WTC11 (cell line): ENCODE measurements at regions not wholly inside any gene's neighbourhood (a gene's known extent, or its start where the extent isn't known, plus 50 kb on each side); places are given as distances from the start of the nearest gene placed in this dataset.

ENCODE experiments used
- ATAC-seq: fragments of 200-7000 bp; cut with Tn5 transposase; 2 replicates; pipeline ENCODE4 v1.10.0; 2021; ENCODE audit warnings: mild to moderate bottlenecking, moderate library complexity
- CTCF ChIA-PET: fragments of 300-600 bp; sonication (Branson Sonifier 250); formaldehyde crosslinking; loops from one replicate; lab custom pipeline; 2021; ENCODE audit warnings: antibody characterized with exemption; lab: Charles Lee
- POLR2A ChIA-PET: fragments of 350-600 bp; sonication (Branson Sonifier 250); formaldehyde crosslinking; loops from one replicate; lab custom pipeline; 2021; ENCODE audit warnings: antibody characterized with exemption; lab: Charles Lee
- DNase-seq: peaks from one replicate; pipeline ENCODE4 v3.0.0; 2021; ENCODE audit warnings: low spot score
- H3K27ac Mint-ChIP-seq: 2 replicates; pipeline ENCODE4 v1.8.0; 2021; ENCODE audit warnings: mixed read lengths
- H3K27me3 Mint-ChIP-seq: 2 replicates; pipeline ENCODE4 v1.8.0; 2021; ENCODE audit warnings: low read depth, mild to moderate bottlenecking, moderate library complexity, mixed read lengths
- H3K36me3 Mint-ChIP-seq: 2 replicates; pipeline ENCODE4 v1.8.0; 2021; ENCODE audit warnings: mixed read lengths
- H3K4me1 Mint-ChIP-seq: 2 replicates; pipeline ENCODE4 v1.8.0; 2022; ENCODE audit warnings: mixed read lengths
- H3K4me3 Mint-ChIP-seq: 2 replicates; pipeline ENCODE4 v1.8.0; 2021; ENCODE audit warnings: mild to moderate bottlenecking, moderate library complexity, mixed read lengths
- H3K9me3 Mint-ChIP-seq: 2 replicates; pipeline ENCODE4 v1.8.0; 2021; ENCODE audit warnings: mixed read lengths
- ETV6 ChIP-seq: sonication (generic); formaldehyde crosslinking; IDR thresholded peaks from 2 replicates; pipeline ENCODE4 v1.8.1; 2022; ENCODE audit warnings: mild to moderate bottlenecking, missing genetic modification reagents
- GABPB1 ChIP-seq: sonication (generic); formaldehyde crosslinking; IDR thresholded peaks from 2 replicates; pipeline ENCODE4 v1.8.1; 2023; ENCODE audit warnings: mild to moderate bottlenecking, missing genetic modification reagents
- GRHL2 ChIP-seq: fragments of 250-450 bp; sonication (Bioruptor Pico); IDR thresholded peaks from 2 replicates; pipeline ENCODE4 v1.8.0; 2022; ENCODE audit warnings: mild to moderate bottlenecking, moderate library complexity; ENCODE audit not compliant: insufficient replicate concordance, severe bottlenecking
- JAZF1 ChIP-seq: fragments of 250-450 bp; sonication (Bioruptor Pico); IDR thresholded peaks from 2 replicates; pipeline ENCODE4 v1.9.0; 2021; ENCODE audit warnings: moderate library complexity, mild to moderate bottlenecking, inconsistent platforms
- MXD4 ChIP-seq: fragments of 250-450 bp; sonication (Bioruptor Pico); IDR thresholded peaks from 2 replicates; pipeline ENCODE4 v1.8.0; 2021; ENCODE audit warnings: mild to moderate bottlenecking, moderate library complexity, borderline replicate concordance
- NR1H2 ChIP-seq: sonication (generic); formaldehyde crosslinking; IDR thresholded peaks from 2 replicates; pipeline ENCODE4 v1.9.0; 2021; ENCODE audit warnings: mild to moderate bottlenecking, moderate library complexity, missing genetic modification reagents
- NR2C2 ChIP-seq: sonication (generic); formaldehyde crosslinking; IDR thresholded peaks from 2 replicates; pipeline ENCODE4 v1.8.0; 2022; ENCODE audit warnings: mild to moderate bottlenecking, missing genetic modification reagents
- NR3C1 ChIP-seq: sonication (generic); formaldehyde crosslinking; conservative IDR thresholded peaks from 2 replicates; pipeline ENCODE4 v1.8.1; 2023; ENCODE audit warnings: low read depth, mild to moderate bottlenecking, missing genetic modification reagents
- SP1 ChIP-seq: sonication (generic); formaldehyde crosslinking; conservative IDR thresholded peaks from 2 replicates; pipeline ENCODE4 v1.8.1; 2022; ENCODE audit warnings: missing genetic modification reagents
- ZNF423 ChIP-seq: fragments of 250-450 bp; sonication (Bioruptor Pico); IDR thresholded peaks from 2 replicates; pipeline ENCODE4 v2.1.2; 2022; ENCODE audit warnings: mild to moderate bottlenecking, moderate library complexity
- TF ChIP-seq, protein P1 (sequence below): fragments of 250-450 bp; sonication (Bioruptor Pico); conservative IDR thresholded peaks from 2 replicates; pipeline ENCODE4 v1.9.0; 2021; ENCODE audit warnings: mild to moderate bottlenecking
- TF ChIP-seq, protein P2 (sequence below): fragments of 250-450 bp; sonication (Bioruptor Pico); IDR thresholded peaks from 2 replicates; pipeline ENCODE4 v1.9.0; 2021; ENCODE audit warnings: mild to moderate bottlenecking
- TF ChIP-seq, protein P3 (sequence below): sonication (generic); formaldehyde crosslinking; IDR thresholded peaks from 2 replicates; pipeline ENCODE4 v1.8.1; 2023; ENCODE audit warnings: mild to moderate bottlenecking, missing genetic modification reagents, moderate library complexity
- TF ChIP-seq, protein P4 (sequence below): sonication (generic); formaldehyde crosslinking; IDR thresholded peaks from 2 replicates; pipeline ENCODE4 v1.8.0; 2022; ENCODE audit warnings: mild to moderate bottlenecking, missing genetic modification reagents
- TF ChIP-seq, protein P5 (sequence below): sonication (generic); formaldehyde crosslinking; IDR thresholded peaks from 2 replicates; pipeline ENCODE4 v1.8.1; 2022; ENCODE audit warnings: mild to moderate bottlenecking, moderate library complexity, missing genetic modification reagents
- TF ChIP-seq, protein P6 (sequence below): sonication (generic); formaldehyde crosslinking; IDR thresholded peaks from 2 replicates; pipeline ENCODE4 v1.8.1; 2022; ENCODE audit warnings: low read depth, missing genetic modification reagents, borderline replicate concordance

DNA sequence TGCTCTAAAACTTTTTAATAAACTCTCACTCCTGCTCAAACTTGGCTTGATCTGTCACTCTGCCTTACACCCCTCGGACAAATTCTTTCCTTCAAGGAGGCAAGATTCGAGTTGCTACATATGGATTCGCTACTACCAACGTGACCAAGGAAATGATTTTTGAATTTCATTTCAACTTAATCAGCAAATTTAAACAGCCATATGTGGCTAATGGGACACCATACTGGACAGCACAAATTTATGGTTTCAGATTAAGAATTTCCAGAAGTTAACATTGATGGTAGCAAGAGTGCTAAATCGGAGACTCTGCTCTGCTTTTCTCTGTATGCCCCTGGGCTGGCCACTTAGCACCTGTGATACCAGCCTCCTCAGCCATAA, 318.2 kb upstream of the PSMD7 start (continued):
- TF ChIP-seq, protein P1, sequence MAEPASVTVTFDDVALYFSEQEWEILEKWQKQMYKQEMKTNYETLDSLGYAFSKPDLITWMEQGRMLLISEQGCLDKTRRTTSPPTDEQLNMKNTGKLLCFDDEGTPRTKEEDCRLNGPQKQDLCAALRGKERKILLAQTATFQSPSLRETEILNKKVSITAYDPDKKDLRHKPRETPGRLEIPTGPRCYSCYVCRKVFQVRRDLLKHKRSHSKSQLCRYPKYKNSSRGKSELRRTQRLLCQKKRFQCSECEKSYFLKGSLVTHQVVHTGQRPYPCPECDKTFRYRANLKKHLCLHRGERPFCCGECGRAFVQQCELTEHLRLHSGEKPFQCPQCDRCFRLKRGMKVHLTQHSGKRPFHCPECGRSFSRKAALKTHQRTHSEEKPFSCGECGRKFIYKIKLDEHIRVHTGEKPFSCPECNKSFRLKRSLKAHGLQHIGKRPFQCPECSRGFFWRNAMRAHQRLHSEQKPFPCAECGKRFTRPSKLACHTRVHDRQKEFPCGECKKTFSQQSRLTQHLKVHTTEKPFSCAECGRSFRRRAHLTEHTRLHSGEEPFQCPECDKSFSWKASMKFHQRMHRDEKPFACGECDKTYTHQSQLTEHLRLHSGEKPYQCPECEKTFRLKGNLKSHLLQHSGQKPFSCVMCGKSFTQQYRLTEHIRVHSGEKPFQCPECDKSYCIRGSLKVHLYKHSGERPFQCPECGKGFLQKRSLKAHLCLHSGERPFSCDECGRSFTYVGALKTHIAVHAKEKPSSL (CRISPR knock-in tag) = no peak
- no peak for TF ChIP-seq NR1H2 (CRISPR knock-in tag)

DNA sequence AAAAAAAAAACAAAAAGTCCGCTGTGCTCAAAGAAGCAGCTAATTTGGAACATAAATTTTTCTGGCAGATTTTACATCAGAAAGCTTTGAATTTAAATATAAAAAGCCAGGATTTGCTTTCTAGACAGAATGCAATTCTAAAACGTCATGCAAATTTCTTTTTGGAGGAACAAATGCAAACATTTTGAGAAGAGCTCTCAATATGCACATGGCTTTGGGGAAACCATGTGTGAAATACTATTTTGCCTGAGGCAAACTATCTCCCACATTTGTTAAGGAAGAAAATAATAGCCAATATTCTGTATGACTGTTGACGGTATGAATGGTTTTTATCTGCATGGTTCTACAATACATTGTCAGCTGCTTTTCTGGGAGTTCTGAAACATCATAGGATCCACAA, 320.0 kb upstream of the PSMD7 start:
- ATAC-seq = no peak
- H3K36me3 Mint-ChIP-seq = peaks cover 12% of the 10 kb centered on the region; the same call in 1 of the 2 replicates
- peaks cover 3% of the 10 kb centered on the region; the same call in 1 of the 2 replicates for H3K27me3 Mint-ChIP-seq
- POLR2A ChIA-PET = no interaction called here
- H3K9me3 Mint-ChIP-seq = peaks cover 21% of the 10 kb centered on the region
- H3K4me3 Mint-ChIP-seq = no peak overlapping the region
- no peak overlapping the region for H3K27ac Mint-ChIP-seq
- peaks cover 19% of the 10 kb centered on the region for H3K4me1 Mint-ChIP-seq
- CTCF ChIA-PET = no interaction called here
- TF ChIP-seq, protein P2, sequence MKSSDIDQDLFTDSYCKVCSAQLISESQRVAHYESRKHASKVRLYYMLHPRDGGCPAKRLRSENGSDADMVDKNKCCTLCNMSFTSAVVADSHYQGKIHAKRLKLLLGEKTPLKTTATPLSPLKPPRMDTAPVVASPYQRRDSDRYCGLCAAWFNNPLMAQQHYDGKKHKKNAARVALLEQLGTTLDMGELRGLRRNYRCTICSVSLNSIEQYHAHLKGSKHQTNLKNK (CRISPR knock-in tag) = no peak
- TF ChIP-seq, all 79 proteins: peak for 0
- no peak for DNase-seq

DNA sequence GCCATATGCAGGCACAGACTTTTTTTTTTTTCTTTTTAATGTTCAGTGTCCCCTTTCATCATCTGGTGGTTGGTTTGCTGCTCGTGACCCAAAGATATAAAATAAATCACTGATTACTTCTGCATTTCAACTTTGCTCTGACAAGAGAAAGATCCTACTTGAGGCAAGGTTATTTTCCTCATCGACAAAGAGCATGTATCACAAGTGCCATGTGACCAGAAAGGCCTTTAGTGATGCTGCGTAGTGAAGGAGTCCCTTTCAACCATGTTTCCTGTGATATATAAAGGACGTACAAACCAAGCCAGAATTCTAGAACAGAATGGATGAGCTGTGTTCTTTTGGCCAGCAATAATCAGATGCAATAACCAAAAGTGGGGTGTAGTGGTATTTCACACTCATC, 323.4 kb upstream of the PSMD7 start:
- peaks cover 22% of the 10 kb centered on the region for H3K4me1 Mint-ChIP-seq
- CTCF ChIA-PET = interaction anchor here (2.9 kb wide), 1 partner anchor 17 kb away, joined by 8 read pairs; no protein-coding TSS in a partner anchor
- ATAC-seq (no peak), DNase-seq (no peak)
- no peak for TF ChIP-seq SP1 (CRISPR knock-in tag)
- TF ChIP-seq NR3C1 = no peak
- no peak for TF ChIP-seq GRHL2 (CRISPR knock-in tag)
- no peak for TF ChIP-seq NR1H2 (CRISPR knock-in tag)
- TF ChIP-seq, protein P3, sequence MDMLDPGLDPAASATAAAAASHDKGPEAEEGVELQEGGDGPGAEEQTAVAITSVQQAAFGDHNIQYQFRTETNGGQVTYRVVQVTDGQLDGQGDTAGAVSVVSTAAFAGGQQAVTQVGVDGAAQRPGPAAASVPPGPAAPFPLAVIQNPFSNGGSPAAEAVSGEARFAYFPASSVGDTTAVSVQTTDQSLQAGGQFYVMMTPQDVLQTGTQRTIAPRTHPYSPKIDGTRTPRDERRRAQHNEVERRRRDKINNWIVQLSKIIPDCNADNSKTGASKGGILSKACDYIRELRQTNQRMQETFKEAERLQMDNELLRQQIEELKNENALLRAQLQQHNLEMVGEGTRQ (CRISPR knock-in tag) = no peak
- TF ChIP-seq, protein P4, sequence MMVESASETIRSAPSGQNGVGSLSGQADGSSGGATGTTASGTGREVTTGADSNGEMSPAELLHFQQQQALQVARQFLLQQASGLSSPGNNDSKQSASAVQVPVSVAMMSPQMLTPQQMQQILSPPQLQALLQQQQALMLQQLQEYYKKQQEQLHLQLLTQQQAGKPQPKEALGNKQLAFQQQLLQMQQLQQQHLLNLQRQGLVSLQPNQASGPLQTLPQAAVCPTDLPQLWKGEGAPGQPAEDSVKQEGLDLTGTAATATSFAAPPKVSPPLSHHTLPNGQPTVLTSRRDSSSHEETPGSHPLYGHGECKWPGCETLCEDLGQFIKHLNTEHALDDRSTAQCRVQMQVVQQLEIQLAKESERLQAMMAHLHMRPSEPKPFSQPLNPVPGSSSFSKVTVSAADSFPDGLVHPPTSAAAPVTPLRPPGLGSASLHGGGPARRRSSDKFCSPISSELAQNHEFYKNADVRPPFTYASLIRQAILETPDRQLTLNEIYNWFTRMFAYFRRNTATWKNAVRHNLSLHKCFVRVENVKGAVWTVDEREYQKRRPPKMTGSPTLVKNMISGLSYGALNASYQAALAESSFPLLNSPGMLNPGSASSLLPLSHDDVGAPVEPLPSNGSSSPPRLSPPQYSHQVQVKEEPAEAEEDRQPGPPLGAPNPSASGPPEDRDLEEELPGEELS = no peak
- no peak for TF ChIP-seq ZNF423 (CRISPR knock-in tag)
- TF ChIP-seq GABPB1 (CRISPR knock-in tag) = no peak
- TF ChIP-seq ETV6 (CRISPR knock-in tag) = no peak
- TF ChIP-seq, protein P2 (CRISPR knock-in tag) = no peak
- TF ChIP-seq, protein P5, sequence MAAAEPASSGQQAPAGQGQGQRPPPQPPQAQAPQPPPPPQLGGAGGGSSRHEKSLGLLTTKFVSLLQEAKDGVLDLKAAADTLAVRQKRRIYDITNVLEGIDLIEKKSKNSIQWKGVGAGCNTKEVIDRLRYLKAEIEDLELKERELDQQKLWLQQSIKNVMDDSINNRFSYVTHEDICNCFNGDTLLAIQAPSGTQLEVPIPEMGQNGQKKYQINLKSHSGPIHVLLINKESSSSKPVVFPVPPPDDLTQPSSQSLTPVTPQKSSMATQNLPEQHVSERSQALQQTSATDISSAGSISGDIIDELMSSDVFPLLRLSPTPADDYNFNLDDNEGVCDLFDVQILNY = no peak
- TF ChIP-seq MXD4 (CRISPR knock-in tag) = no peak
- TF ChIP-seq, protein P6, sequence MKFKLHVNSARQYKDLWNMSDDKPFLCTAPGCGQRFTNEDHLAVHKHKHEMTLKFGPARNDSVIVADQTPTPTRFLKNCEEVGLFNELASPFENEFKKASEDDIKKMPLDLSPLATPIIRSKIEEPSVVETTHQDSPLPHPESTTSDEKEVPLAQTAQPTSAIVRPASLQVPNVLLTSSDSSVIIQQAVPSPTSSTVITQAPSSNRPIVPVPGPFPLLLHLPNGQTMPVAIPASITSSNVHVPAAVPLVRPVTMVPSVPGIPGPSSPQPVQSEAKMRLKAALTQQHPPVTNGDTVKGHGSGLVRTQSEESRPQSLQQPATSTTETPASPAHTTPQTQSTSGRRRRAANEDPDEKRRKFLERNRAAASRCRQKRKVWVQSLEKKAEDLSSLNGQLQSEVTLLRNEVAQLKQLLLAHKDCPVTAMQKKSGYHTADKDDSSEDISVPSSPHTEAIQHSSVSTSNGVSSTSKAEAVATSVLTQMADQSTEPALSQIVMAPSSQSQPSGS = no peak
- no peak for TF ChIP-seq NR2C2 (CRISPR knock-in tag)
- no peak for TF ChIP-seq JAZF1 (CRISPR knock-in tag)
- 0 out of 2 replicates have a peak, but pooled peaks cover 6% of the 10 kb centered on the region for H3K36me3 Mint-ChIP-seq
- H3K27ac Mint-ChIP-seq = no peak overlapping the region
- peaks cover 8% of the 10 kb centered on the region for H3K9me3 Mint-ChIP-seq
- no peak overlapping the region for H3K4me3 Mint-ChIP-seq
- H3K27me3 Mint-ChIP-seq = peaks cover 3% of the 10 kb centered on the region; the same call in 1 of the 2 replicates
- POLR2A ChIA-PET = no interaction called here
